Panc1 (cell line): ENCODE measurements at regions not wholly inside any gene's neighbourhood (a gene's known extent, or its start where the extent isn't known, plus 50 kb on each side); places are given as distances from the start of the nearest gene placed in this dataset.

Experiments
- ATAC-seq: fragments of 200-7000 bp; cut with Tn5 transposase; 2 replicates; pipeline ENCODE4 v1.9.1; 2020; ENCODE audit warnings: mild to moderate bottlenecking, moderate library complexity
- BruUV-seq: library from RNA; stranded (reverse); fragments of 400-500 nt; replicated peaks from 2 replicates; lab custom pipeline; 2021; lab: Mats Ljungman, UMichigan
- CTCF ChIA-PET: fragments of 300-600 bp; sonication (Branson Sonifier 250); formaldehyde crosslinking; loops from one replicate; lab custom pipeline; 2022; ENCODE audit warnings: antibody characterized with exemption; lab: Charles Lee
- POLR2A ChIA-PET: fragments of 300-600 bp; sonication (Branson Sonifier 250); formaldehyde crosslinking; loops from one replicate; lab custom pipeline; 2022; ENCODE audit warnings: antibody characterized with exemption; lab: Charles Lee
- DNase-seq: peaks from one replicate; pipeline ENCODE4 v3.0.0-alpha.2; 2010; ENCODE audit warnings: low read depth, low spot score
- H3K27ac ChIP-seq: 2 replicates; pipeline ENCODE4 v1.5.1; 2011; ENCODE audit warnings: mild to moderate bottlenecking, low read length, inconsistent platforms
- H3K27me3 ChIP-seq: fragments of 200-500 bp; sonication (Bioruptor generic); 2 replicates; pipeline ENCODE4 v1.6.0; 2014; ENCODE audit warnings: low read length, inconsistent platforms; ENCODE audit not compliant: control insufficient read depth, insufficient read depth
- H3K36me3 ChIP-seq: fragments of 200-500 bp; sonication (Bioruptor generic); 2 replicates; pipeline ENCODE4 v1.5.1; 2014; ENCODE audit warnings: inconsistent platforms, mild to moderate bottlenecking, low read length, moderate library complexity; ENCODE audit not compliant: control insufficient read depth, insufficient read depth
- H3K4me1 ChIP-seq: 2 replicates; pipeline ENCODE4 v1.5.1; 2011; ENCODE audit warnings: inconsistent platforms, mild to moderate bottlenecking, low read length, moderate library complexity; ENCODE audit not compliant: control insufficient read depth, insufficient read depth
- H3K4me3 ChIP-seq, 2 experiments: 2 replicates each; pipeline ENCODE4 v1.5.1; 2011 to 2012; ENCODE audit warnings: low read depth in 2 of 2, low read length in 2 of 2, mild to moderate bottlenecking in 2 of 2, inconsistent platforms in 1 of 2, moderate library complexity in 1 of 2
- H3K9me3 ChIP-seq: fragments of 200-500 bp; sonication (Bioruptor generic); 2 replicates; pipeline ENCODE4 v1.5.1; 2014; ENCODE audit warnings: low read depth, mild to moderate bottlenecking, inconsistent platforms, low read length, moderate library complexity; ENCODE audit not compliant: control insufficient read depth, insufficient read depth
- POLR2AphosphoS5 ChIP-seq: IDR thresholded peaks from 2 replicates; pipeline ENCODE4 v1.6.1; 2012; ENCODE audit warnings: mild to moderate bottlenecking, low read depth, low read length, moderate library complexity
- SIN3A ChIP-seq: IDR thresholded peaks from 2 replicates; pipeline ENCODE4 v1.6.1; 2012; ENCODE audit warnings: low read depth, mild to moderate bottlenecking, low read length, moderate library complexity, borderline replicate concordance; ENCODE audit not compliant: insufficient read depth
- TCF7L2 ChIP-seq: IDR thresholded peaks from 2 replicates; pipeline ENCODE4 v1.6.1; 2011; ENCODE audit warnings: mild to moderate bottlenecking, low read depth, low read length, inconsistent platforms
- in situ Hi-C: cut with HindIII; loops from 2 replicates; pipeline ENCODE4 v1.10.0; 2016; ENCODE audit warnings: low sequenced_read_pairs, low pct_unique_long_range_greater_than_20kb
- intact Hi-C: fragments of 100-400 bp; cut with micrococcal nuclease; formaldehyde crosslinking; loops from one replicate; pipeline ENCODE4 v1.10.0; 2022; ENCODE audit not compliant: unreplicated experiment
- TF ChIP-seq, protein P1 (sequence below), 2 experiments: IDR thresholded peaks; 2 replicates each; pipeline ENCODE4 v1.6.1; 2011 to 2012; ENCODE audit warnings: low read depth in 2 of 2, control low read depth in 1 of 2, low read length in 1 of 2, mild to moderate bottlenecking in 1 of 2, moderate library complexity in 1 of 2; ENCODE audit not compliant: insufficient read depth in 1 of 2
- TF ChIP-seq, protein P2 (sequence below): fragments of 450-650 bp; IDR thresholded peaks from 2 replicates; pipeline ENCODE4 v1.5.1; 2017; ENCODE audit warnings: mild to moderate bottlenecking

DNA sequence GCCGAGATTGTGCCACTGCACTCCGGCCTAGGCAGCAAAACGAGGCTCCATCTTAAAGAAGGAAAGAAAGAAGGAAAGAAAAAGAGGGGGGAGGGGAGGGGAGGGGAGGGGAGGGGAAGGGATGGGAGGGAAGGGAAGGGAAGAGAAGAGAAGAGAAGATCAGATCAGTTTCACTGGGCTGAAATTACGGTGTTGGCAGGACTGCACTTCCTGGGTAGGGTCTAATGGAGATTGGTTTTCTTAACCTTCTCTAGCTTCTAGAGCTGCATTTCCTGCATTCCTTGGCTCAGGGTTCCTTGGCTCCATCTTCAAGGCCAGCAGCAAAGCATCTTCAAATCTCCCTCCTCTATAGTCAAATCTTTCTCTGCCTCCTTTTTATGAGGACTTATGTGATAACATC, 349.1 kb upstream of the CRIM1 start:
- in situ Hi-C loops: no loop called here
- no peak for ATAC-seq
- TF ChIP-seq SIN3A: no peak
- TF ChIP-seq, protein P1, sequence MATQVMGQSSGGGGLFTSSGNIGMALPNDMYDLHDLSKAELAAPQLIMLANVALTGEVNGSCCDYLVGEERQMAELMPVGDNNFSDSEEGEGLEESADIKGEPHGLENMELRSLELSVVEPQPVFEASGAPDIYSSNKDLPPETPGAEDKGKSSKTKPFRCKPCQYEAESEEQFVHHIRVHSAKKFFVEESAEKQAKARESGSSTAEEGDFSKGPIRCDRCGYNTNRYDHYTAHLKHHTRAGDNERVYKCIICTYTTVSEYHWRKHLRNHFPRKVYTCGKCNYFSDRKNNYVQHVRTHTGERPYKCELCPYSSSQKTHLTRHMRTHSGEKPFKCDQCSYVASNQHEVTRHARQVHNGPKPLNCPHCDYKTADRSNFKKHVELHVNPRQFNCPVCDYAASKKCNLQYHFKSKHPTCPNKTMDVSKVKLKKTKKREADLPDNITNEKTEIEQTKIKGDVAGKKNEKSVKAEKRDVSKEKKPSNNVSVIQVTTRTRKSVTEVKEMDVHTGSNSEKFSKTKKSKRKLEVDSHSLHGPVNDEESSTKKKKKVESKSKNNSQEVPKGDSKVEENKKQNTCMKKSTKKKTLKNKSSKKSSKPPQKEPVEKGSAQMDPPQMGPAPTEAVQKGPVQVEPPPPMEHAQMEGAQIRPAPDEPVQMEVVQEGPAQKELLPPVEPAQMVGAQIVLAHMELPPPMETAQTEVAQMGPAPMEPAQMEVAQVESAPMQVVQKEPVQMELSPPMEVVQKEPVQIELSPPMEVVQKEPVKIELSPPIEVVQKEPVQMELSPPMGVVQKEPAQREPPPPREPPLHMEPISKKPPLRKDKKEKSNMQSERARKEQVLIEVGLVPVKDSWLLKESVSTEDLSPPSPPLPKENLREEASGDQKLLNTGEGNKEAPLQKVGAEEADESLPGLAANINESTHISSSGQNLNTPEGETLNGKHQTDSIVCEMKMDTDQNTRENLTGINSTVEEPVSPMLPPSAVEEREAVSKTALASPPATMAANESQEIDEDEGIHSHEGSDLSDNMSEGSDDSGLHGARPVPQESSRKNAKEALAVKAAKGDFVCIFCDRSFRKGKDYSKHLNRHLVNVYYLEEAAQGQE (IDR thresholded peaks at IDR 0.05; ENCODE audit: insufficient read depth in 1 of 2, low read depth in 2 of 2, low read length in 1 of 2): no peak
- no peak for TF ChIP-seq POLR2AphosphoS5
- no peak for TF ChIP-seq TCF7L2
- TF ChIP-seq, protein P2, sequence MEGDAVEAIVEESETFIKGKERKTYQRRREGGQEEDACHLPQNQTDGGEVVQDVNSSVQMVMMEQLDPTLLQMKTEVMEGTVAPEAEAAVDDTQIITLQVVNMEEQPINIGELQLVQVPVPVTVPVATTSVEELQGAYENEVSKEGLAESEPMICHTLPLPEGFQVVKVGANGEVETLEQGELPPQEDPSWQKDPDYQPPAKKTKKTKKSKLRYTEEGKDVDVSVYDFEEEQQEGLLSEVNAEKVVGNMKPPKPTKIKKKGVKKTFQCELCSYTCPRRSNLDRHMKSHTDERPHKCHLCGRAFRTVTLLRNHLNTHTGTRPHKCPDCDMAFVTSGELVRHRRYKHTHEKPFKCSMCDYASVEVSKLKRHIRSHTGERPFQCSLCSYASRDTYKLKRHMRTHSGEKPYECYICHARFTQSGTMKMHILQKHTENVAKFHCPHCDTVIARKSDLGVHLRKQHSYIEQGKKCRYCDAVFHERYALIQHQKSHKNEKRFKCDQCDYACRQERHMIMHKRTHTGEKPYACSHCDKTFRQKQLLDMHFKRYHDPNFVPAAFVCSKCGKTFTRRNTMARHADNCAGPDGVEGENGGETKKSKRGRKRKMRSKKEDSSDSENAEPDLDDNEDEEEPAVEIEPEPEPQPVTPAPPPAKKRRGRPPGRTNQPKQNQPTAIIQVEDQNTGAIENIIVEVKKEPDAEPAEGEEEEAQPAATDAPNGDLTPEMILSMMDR: no peak

DNA sequence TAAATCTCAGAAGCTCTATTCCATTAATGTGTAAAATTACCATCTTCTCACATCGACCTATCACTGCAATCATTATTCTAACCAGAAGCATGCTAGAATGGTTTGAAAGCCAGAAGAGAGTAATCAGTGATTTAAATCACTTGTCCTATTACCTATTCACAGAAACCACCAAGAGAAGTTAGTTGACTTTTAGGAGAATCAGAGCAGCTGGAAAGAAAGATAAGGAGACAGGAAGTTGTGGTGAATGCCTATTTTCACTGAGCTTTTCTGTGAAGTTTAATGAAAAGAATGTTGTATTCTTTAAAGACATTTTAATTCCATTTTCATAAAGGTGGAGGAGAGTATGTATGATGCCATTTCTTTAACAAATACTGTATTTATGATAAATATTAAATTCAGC, 352.6 kb upstream of the CRIM1 start:
- ATAC-seq (no peak), DNase-seq (no peak)
- ChIA-PET POLR2A (no interaction called here), CTCF (no interaction called here)
- TF ChIP-seq TCF7L2 (no peak), SIN3A (no peak), POLR2AphosphoS5 (no peak)
- TF ChIP-seq, protein P2: no peak
- TF ChIP-seq, protein P1 (IDR thresholded peaks at IDR 0.05; ENCODE audit: insufficient read depth in 1 of 2, low read depth in 2 of 2, low read length in 1 of 2): no peak
- Histone ChIP-seq H3K9me3 (no peaks in the 10 kb centered on the region), H3K27ac (no peak overlapping the region), H3K27me3 (no peaks in the 10 kb centered on the region; the same call in 1 of the 2 replicates), H3K4me1 (no peaks in the 10 kb centered on the region), H3K4me3 (no peak overlapping the region), H3K36me3 (no peaks in the 10 kb centered on the region)
- intact Hi-C loops: no loop called here
- in situ Hi-C loops: no loop called here
- BruUV-seq: no TSS peak

More for the DNA sequence above, 349.1 kb upstream of the CRIM1 start:
- Histone ChIP-seq H3K4me3 (no peak overlapping the region), H3K9me3 (no peaks in the 10 kb centered on the region), H3K27ac (no peak overlapping the region), H3K36me3 (no peaks in the 10 kb centered on the region), H3K4me1 (no peaks in the 10 kb centered on the region), H3K27me3 (no peaks in the 10 kb centered on the region; the same call in 1 of the 2 replicates)
- ChIA-PET POLR2A (no interaction called here), CTCF (no interaction called here)
- BruUV-seq: no TSS peak
- no peak for DNase-seq
- intact Hi-C loops: no loop called here
